A549 (cell line): ENCODE measurements at regions not wholly inside any gene's neighbourhood (a gene's known extent, or its start where the extent isn't known, plus 50 kb on each side); places are given as distances from the start of the nearest gene placed in this dataset.

ENCODE experiments used
- ATAC-seq, 2 experiments: fragments of 200-7000 bp in 1 of 2; fragments of >200 bp in 1 of 2; cut with Nextera tagmentation in 1 of 2; cut with Tn5 transposase in 1 of 2; 3 replicates each; pipeline versions ENCODE4 v1.8.0 to v1.9.1; 2018 to 2020; ENCODE audit warnings: mild to moderate bottlenecking in 1 of 2, moderate library complexity in 1 of 2
- CTCF ChIA-PET: fragments of 300-600 bp; sonication (Branson Sonifier 250); formaldehyde crosslinking; extraction: SDS; loops from one replicate; lab custom pipeline; 2021; ENCODE audit warnings: antibody characterized with exemption, inconsistent platforms; lab: Yijun Ruan, JAX
- POLR2A ChIA-PET: fragments of 350-600 bp; formaldehyde crosslinking; extraction: SDS; loops from one replicate; lab custom pipeline; 2021; ENCODE audit warnings: antibody characterized with exemption, inconsistent platforms; lab: Yijun Ruan, JAX
- DNase-seq, 2 experiments: peaks; one replicate each; pipeline versions ENCODE4 v3.0.0 to v3.0.0-alpha.2; 2011 to 2016; ENCODE audit warnings: low read depth in 1 of 2, low spot score in 1 of 2
- FAIRE-seq: peaks from 2 replicates; lab custom pipeline; 2011; peaks lifted over from hg19 to GRCh38; lab: Jason Lieb, UNC
- H3K27ac ChIP-seq, 2 experiments: fragments of >200 bp; sonication (Bioruptor Twin); formaldehyde crosslinking; 3 replicates each; pipeline ENCODE4 v1.5.1; 2016 to 2017
- H3K4me1 ChIP-seq: fragments of >200 bp; sonication (Bioruptor Twin); formaldehyde crosslinking; 3 replicates; pipeline ENCODE4 v1.6.1; 2016
- H3K4me2 ChIP-seq: fragments of >200 bp; sonication (Bioruptor Twin); formaldehyde crosslinking; 3 replicates; pipeline ENCODE4 v1.6.1; 2016
- H3K4me3 ChIP-seq: fragments of >200 bp; sonication (Bioruptor Twin); formaldehyde crosslinking; 3 replicates; pipeline ENCODE4 v1.5.1; 2016
- H3K9me3 ChIP-seq: fragments of >200 bp; sonication (Bioruptor Twin); formaldehyde crosslinking; 3 replicates; pipeline ENCODE4 v1.6.1; 2016
- BHLHE40 ChIP-seq: IDR thresholded peaks from 2 replicates; pipeline ENCODE4 v1.6.1; 2012; ENCODE audit warnings: low read depth, low read length, inconsistent platforms
- CBX2 ChIP-seq: fragments of 200-600 bp; sonication (generic); IDR thresholded peaks from 2 replicates; pipeline ENCODE4 v1.6.1; 2016; ENCODE audit warnings: low read depth, mild to moderate bottlenecking, borderline replicate concordance
- CBX8 ChIP-seq: fragments of 200-600 bp; sonication (generic); IDR thresholded peaks from 2 replicates; pipeline ENCODE4 v1.6.1; 2016
- CEBPB ChIP-seq, 2 experiments: fragments of >200 bp in 1 of 2; sonication (Bioruptor Twin) in 1 of 2; formaldehyde crosslinking in 1 of 2; IDR thresholded peaks; 2 replicates each; pipeline ENCODE4 v1.6.1; 2012 to 2016
- CHD2 ChIP-seq: fragments of 150-350 bp; IDR thresholded peaks from 2 replicates; pipeline ENCODE4 v1.6.1; 2014; ENCODE audit warnings: low read length; ENCODE audit not compliant: partially characterized antibody
- EHF ChIP-seq: fragments of 250-450 bp; sonication (Bioruptor Pico); IDR thresholded peaks from 2 replicates; pipeline ENCODE4 v1.5.0; 2020; ENCODE audit warnings: mild to moderate bottlenecking
- EHMT2 ChIP-seq: fragments of 200-600 bp; sonication (generic); IDR thresholded peaks from 2 replicates; pipeline ENCODE4 v1.6.1; 2016; ENCODE audit warnings: antibody characterized with exemption, low read depth, mild to moderate bottlenecking, moderate library complexity
- ELK1 ChIP-seq: fragments of 150-350 bp; IDR thresholded peaks from 2 replicates; pipeline ENCODE4 v1.6.1; 2014; ENCODE audit warnings: low read depth, mild to moderate bottlenecking, low read length
- ESRRA ChIP-seq: fragments of 150-350 bp; IDR thresholded peaks from 2 replicates; pipeline ENCODE4 v1.6.1; 2014; ENCODE audit warnings: mild to moderate bottlenecking, low read length, borderline replicate concordance
- FOSL2 ChIP-seq, 2 experiments: fragments of 450-650 bp in 1 of 2; fragments of >200 bp in 1 of 2; sonication (Bioruptor Twin) in 1 of 2; formaldehyde crosslinking; IDR thresholded peaks; 2 replicates each; pipeline versions ENCODE4 v1.5.0 to v1.6.1; 2016 to 2020; ENCODE audit warnings: mild to moderate bottlenecking in 1 of 2, moderate library complexity in 1 of 2
- FOXS1 ChIP-seq: fragments of 250-450 bp; sonication (Bioruptor Pico); IDR thresholded peaks from 2 replicates; pipeline ENCODE4 v1.5.0; 2020; ENCODE audit warnings: mild to moderate bottlenecking, moderate library complexity
- GATA3 ChIP-seq: IDR thresholded peaks from 2 replicates; pipeline ENCODE4 v1.6.1; 2012; ENCODE audit warnings: borderline replicate concordance
- HES2 ChIP-seq: fragments of >200 bp; sonication (Bioruptor Twin); formaldehyde crosslinking; IDR thresholded peaks from 2 replicates; pipeline ENCODE4 v1.6.1; 2016
- HEYL ChIP-seq: fragments of 250-450 bp; sonication (Bioruptor Pico); IDR thresholded peaks from 2 replicates; pipeline ENCODE4 v1.8.0; 2021; ENCODE audit warnings: mild to moderate bottlenecking, moderate library complexity
- HOXA7 ChIP-seq: fragments of 250-450 bp; sonication (Bioruptor Pico); IDR thresholded peaks from 2 replicates; pipeline ENCODE4 v1.5.0; 2020; ENCODE audit warnings: mild to moderate bottlenecking, moderate library complexity
- HOXB13 ChIP-seq: fragments of 250-450 bp; sonication (Bioruptor Pico); IDR thresholded peaks from 2 replicates; pipeline ENCODE4 v1.5.0; 2020; ENCODE audit warnings: low read depth, mild to moderate bottlenecking, moderate library complexity
- HOXB5 ChIP-seq: fragments of 250-450 bp; sonication (Bioruptor Pico); IDR thresholded peaks from 2 replicates; pipeline ENCODE4 v1.5.0; 2020; ENCODE audit warnings: mild to moderate bottlenecking, moderate library complexity
- JUN ChIP-seq, 2 experiments: fragments of >200 bp; sonication (Bioruptor Twin); formaldehyde crosslinking; IDR thresholded peaks; 2 replicates in 1 of 2; 3 replicates in 1 of 2; pipeline ENCODE4 v1.6.1; 2016 to 2017
- KDM1A ChIP-seq: fragments of 200-600 bp; sonication (generic); IDR thresholded peaks from 2 replicates; pipeline ENCODE4 v1.6.1; 2016; ENCODE audit warnings: low read depth, mild to moderate bottlenecking
- KDM5A ChIP-seq: fragments of 200-600 bp; sonication (generic); IDR thresholded peaks from 2 replicates; pipeline ENCODE4 v1.6.1; 2016; ENCODE audit warnings: antibody characterized with exemption, mild to moderate bottlenecking
- MAFK ChIP-seq: fragments of 450-650 bp; IDR thresholded peaks from 2 replicates; pipeline ENCODE4 v1.6.1; 2014; ENCODE audit not compliant: partially characterized antibody
- MYC ChIP-seq: IDR thresholded peaks from 2 replicates; pipeline ENCODE4 v1.6.1; 2012; ENCODE audit warnings: mild to moderate bottlenecking, inconsistent platforms, low read length, improper control_type of control experiment, borderline replicate concordance
- PHF8 ChIP-seq: fragments of 200-600 bp; sonication (generic); IDR thresholded peaks from 2 replicates; pipeline ENCODE4 v1.6.1; 2016; ENCODE audit warnings: low read depth, mild to moderate bottlenecking, antibody characterized with exemption, moderate library complexity, borderline replicate concordance
- POLR2AphosphoS2 ChIP-seq: conservative IDR thresholded peaks from 2 replicates; pipeline ENCODE4 v1.6.1; 2012; ENCODE audit warnings: low read length, improper control_type of control experiment, inconsistent platforms
- RAD21 ChIP-seq, 2 experiments: fragments of >200 bp in 1 of 2; sonication (Bioruptor Twin) in 1 of 2; formaldehyde crosslinking in 1 of 2; IDR thresholded peaks in 1 of 2; conservative IDR thresholded peaks in 1 of 2; 2 replicates in 1 of 2; 3 replicates in 1 of 2; pipeline ENCODE4 v1.6.1; 2012 to 2018; ENCODE audit warnings: inconsistent platforms in 1 of 2
- RARB ChIP-seq: fragments of 250-450 bp; sonication (Bioruptor Pico); IDR thresholded peaks from 2 replicates; pipeline ENCODE4 v1.8.0; 2021; ENCODE audit warnings: mild to moderate bottlenecking, moderate library complexity
- RNF2 ChIP-seq: fragments of 200-600 bp; sonication (generic); IDR thresholded peaks from 2 replicates; pipeline ENCODE4 v1.6.1; 2016; ENCODE audit warnings: low read depth, mild to moderate bottlenecking, antibody characterized with exemption, moderate library complexity, borderline replicate concordance
- TFCP2L1 ChIP-seq: fragments of 250-450 bp; sonication (Bioruptor Pico); IDR thresholded peaks from 2 replicates; pipeline ENCODE4 v1.5.0; 2021; ENCODE audit warnings: mild to moderate bottlenecking
- ZSCAN20 ChIP-seq: fragments of 250-450 bp; sonication (Bioruptor Pico); IDR thresholded peaks from 2 replicates; pipeline ENCODE4 v1.8.0; 2022; ENCODE audit warnings: mild to moderate bottlenecking, moderate library complexity
- WGBS: methylation state at CpG from one replicate; pipeline ENCODE4 v1.1.6; 2017; ENCODE audit errors: missing lambda C conversion rate; 5-methylcytosine and 5-hydroxymethylcytosine counted together
- TF ChIP-seq, protein P1 (sequence below): IDR thresholded peaks from 2 replicates; pipeline ENCODE4 v1.6.1; 2012
- TF ChIP-seq, protein P2 (sequence below): fragments of >200 bp; sonication (Bioruptor Twin); formaldehyde crosslinking; IDR thresholded peaks from 3 replicates; pipeline ENCODE4 v1.5.1; 2016
- TF ChIP-seq, protein P3 (sequence below): IDR thresholded peaks from 2 replicates; pipeline ENCODE4 v1.6.1; 2012
- TF ChIP-seq, protein P4 (sequence below): fragments of >200 bp; sonication (Bioruptor Twin); formaldehyde crosslinking; IDR thresholded peaks from 3 replicates; pipeline ENCODE4 v1.6.1; 2016

- no peak for TF ChIP-seq CEBPB (IDR thresholded peaks at IDR 0.05)
- no peak for TF ChIP-seq FOXS1 (CRISPR knock-in tag)
- no peak for TF ChIP-seq FOSL2 (IDR thresholded peaks at IDR 0.05)
- no peak for TF ChIP-seq FOSL2 (CRISPR knock-in tag; IDR thresholded peaks at IDR 0.05)
- no peak for TF ChIP-seq PHF8
- TF ChIP-seq, protein P1, sequence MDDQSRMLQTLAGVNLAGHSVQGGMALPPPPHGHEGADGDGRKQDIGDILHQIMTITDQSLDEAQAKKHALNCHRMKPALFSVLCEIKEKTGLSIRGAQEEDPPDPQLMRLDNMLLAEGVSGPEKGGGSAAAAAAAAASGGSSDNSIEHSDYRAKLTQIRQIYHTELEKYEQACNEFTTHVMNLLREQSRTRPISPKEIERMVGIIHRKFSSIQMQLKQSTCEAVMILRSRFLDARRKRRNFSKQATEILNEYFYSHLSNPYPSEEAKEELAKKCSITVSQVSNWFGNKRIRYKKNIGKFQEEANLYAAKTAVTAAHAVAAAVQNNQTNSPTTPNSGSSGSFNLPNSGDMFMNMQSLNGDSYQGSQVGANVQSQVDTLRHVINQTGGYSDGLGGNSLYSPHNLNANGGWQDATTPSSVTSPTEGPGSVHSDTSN = no peak
- TF ChIP-seq HES2 = no peak
- TF ChIP-seq EHF = no peak
- no peak for TF ChIP-seq ESRRA
- TF ChIP-seq POLR2AphosphoS2 = no peak
- TF ChIP-seq, all 56 proteins: peak for 0
Measured at GRCh38 chr5:56420323-56420722, 187.2 kb upstream of the ANKRD55 start (continued).

GRCh38 chr5:56419667-56420066 is 186.5 kb upstream of the ANKRD55 start:
- no peak overlapping the region for H3K4me2 ChIP-seq
- 55% methylated on average over 2 of the region's 2 CpGs for WGBS
- H3K27ac ChIP-seq = no peak overlapping the region
- no peak for FAIRE-seq
- H3K9me3 ChIP-seq = peaks cover 39% of the 10 kb centered on the region
- ChIA-PET CTCF (interaction anchor here (0.6 kb wide), 1 partner anchor 151 kb away, joined by 3 read pairs; no protein-coding TSS in a partner anchor), POLR2A (no interaction called here)
- no peak for ATAC-seq
- DNase-seq = no peak
- H3K4me1 ChIP-seq = peaks cover 13% of the 10 kb centered on the region
- TF ChIP-seq CBX2 (no peak), MAFK (no peak), TFCP2L1 (CRISPR knock-in tag) (no peak), RNF2 (no peak), CHD2 (no peak), HOXB13 (CRISPR knock-in tag) (no peak), RARB (CRISPR knock-in tag) (no peak), HEYL (no peak)
- TF ChIP-seq, protein P2, sequence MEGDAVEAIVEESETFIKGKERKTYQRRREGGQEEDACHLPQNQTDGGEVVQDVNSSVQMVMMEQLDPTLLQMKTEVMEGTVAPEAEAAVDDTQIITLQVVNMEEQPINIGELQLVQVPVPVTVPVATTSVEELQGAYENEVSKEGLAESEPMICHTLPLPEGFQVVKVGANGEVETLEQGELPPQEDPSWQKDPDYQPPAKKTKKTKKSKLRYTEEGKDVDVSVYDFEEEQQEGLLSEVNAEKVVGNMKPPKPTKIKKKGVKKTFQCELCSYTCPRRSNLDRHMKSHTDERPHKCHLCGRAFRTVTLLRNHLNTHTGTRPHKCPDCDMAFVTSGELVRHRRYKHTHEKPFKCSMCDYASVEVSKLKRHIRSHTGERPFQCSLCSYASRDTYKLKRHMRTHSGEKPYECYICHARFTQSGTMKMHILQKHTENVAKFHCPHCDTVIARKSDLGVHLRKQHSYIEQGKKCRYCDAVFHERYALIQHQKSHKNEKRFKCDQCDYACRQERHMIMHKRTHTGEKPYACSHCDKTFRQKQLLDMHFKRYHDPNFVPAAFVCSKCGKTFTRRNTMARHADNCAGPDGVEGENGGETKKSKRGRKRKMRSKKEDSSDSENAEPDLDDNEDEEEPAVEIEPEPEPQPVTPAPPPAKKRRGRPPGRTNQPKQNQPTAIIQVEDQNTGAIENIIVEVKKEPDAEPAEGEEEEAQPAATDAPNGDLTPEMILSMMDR = no peak
- H3K4me3 ChIP-seq = no peak overlapping the region

DNA sequence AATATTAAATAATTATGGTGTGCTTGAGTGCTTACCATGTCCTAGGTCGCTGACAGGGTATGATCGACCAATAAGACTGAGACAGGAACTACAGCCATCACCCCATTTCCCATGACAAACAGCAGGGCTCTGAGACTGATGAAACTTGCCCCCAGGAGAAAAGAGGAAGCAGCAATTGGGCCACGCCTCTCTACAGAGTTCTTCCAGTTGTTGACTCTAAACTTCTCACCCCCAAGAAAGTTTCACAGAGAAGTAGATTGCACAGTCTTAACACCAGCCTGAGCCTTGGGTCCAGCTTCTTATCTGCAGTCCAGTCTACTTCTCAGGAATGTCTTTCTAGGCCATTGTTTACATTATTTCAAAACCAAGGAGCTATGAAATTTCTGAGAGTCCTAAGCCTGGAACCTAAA is 182.2 kb upstream of the ANKRD55 start:
- FAIRE-seq = no peak
- peak overlapping the region; percentile 54 to 67 for H3K27ac ChIP-seq
- POLR2A ChIA-PET = interaction anchor here (0.9 kb wide), 1 partner anchor 65 kb away, joined by 3 read pairs; no protein-coding TSS in a partner anchor
- TF ChIP-seq RAD21 (conservative IDR thresholded peaks at IDR 0.05 in 1 of 2, IDR thresholded peaks at IDR 0.05 in 1 of 2) = peak in 1 of 2 experiments; percentile 14; a peak in 1 of 5 replicates
- no peak for TF ChIP-seq HOXB5 (CRISPR knock-in tag)
- TF ChIP-seq, protein P3, sequence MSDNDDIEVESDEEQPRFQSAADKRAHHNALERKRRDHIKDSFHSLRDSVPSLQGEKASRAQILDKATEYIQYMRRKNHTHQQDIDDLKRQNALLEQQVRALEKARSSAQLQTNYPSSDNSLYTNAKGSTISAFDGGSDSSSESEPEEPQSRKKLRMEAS = no peak
- no peak for TF ChIP-seq ZSCAN20
- TF ChIP-seq ELK1 = no peak
- TF ChIP-seq KDM1A = no peak
- 0 out of 2 replicates have a peak, but pooled peaks have one; percentile 22 for TF ChIP-seq GATA3
- TF ChIP-seq EHMT2 = no peak
- no peak for TF ChIP-seq KDM5A
- TF ChIP-seq EHF = no peak
- TF ChIP-seq HOXA7 (CRISPR knock-in tag) = no peak
- 0 out of 5 replicates have a peak, but pooled peaks of 1 of the 2 experiments have one; percentile 14 for TF ChIP-seq JUN (IDR thresholded peaks at IDR 0.05)
- no peak for TF ChIP-seq MYC
- TF ChIP-seq CEBPB (IDR thresholded peaks at IDR 0.05) = peak in 1 of 2 experiments; percentile 5; a peak in 1 of 4 replicates
- no peak for TF ChIP-seq BHLHE40
- TF ChIP-seq CBX8 = no peak
- TF ChIP-seq, protein P4, sequence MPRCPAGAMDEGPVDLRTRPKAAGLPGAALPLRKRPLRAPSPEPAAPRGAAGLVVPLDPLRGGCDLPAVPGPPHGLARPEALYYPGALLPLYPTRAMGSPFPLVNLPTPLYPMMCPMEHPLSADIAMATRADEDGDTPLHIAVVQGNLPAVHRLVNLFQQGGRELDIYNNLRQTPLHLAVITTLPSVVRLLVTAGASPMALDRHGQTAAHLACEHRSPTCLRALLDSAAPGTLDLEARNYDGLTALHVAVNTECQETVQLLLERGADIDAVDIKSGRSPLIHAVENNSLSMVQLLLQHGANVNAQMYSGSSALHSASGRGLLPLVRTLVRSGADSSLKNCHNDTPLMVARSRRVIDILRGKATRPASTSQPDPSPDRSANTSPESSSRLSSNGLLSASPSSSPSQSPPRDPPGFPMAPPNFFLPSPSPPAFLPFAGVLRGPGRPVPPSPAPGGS = no peak
- no peak for TF ChIP-seq ESRRA

More for the DNA sequence above, 182.2 kb upstream of the ANKRD55 start:
- ATAC-seq (peak; percentile 48 to 66; a peak in 3 of 6 replicates), DNase-seq (peak in 1 of 2 experiments; percentile 54)
- H3K9me3 ChIP-seq = peaks cover 16% of the 10 kb centered on the region
- WGBS = 41% methylated on average over 3 of the region's 3 CpGs
- no peak overlapping the region for H3K4me3 ChIP-seq
- CTCF ChIA-PET = interaction anchor here (0.8 to 1.1 kb wide), 3 partner anchors 62 to 151 kb away, joined by 3 read pairs; no protein-coding TSS in a partner anchor
- peaks cover 16% of the 10 kb centered on the region for H3K4me1 ChIP-seq
- peak overlapping the region; percentile 43 for H3K4me2 ChIP-seq
